GM23338 (cell line): ENCODE measurements at regions not wholly inside any gene's neighbourhood (a gene's known extent, or its start where the extent isn't known, plus 50 kb on each side); places are given as distances from the start of the nearest gene placed in this dataset.

Source experiments
- ATAC-seq: fragments of 200-7000 bp; cut with Tn5 transposase; 3 replicates; pipeline ENCODE4 v1.9.1; 2020
- DNase-seq: peaks from one replicate; pipeline ENCODE4 v3.0.0-alpha.2; 2015; ENCODE audit warnings: low spot score
- H2AFZ ChIP-seq: fragments of 200-600 bp; sonication (generic); 2 replicates; pipeline ENCODE4 v1.8.0; 2016; ENCODE audit warnings: antibody characterized with exemption, mild to moderate bottlenecking, moderate library complexity
- H3F3A ChIP-seq: fragments of 200-600 bp; sonication (generic); replicated peaks from 2 replicates; pipeline ENCODE4 v1.8.0; 2017; ENCODE audit warnings: antibody characterized with exemption, mixed run types, low read depth
- H3K27ac ChIP-seq: fragments of 200-600 bp; sonication (generic); 2 replicates; pipeline ENCODE4 v1.6.1; 2016; ENCODE audit warnings: low read depth
- H3K27me3 ChIP-seq: fragments of 200-600 bp; sonication (generic); 2 replicates; pipeline ENCODE4 v1.8.0; 2016; ENCODE audit warnings: mild to moderate bottlenecking, mixed run types, moderate library complexity; ENCODE audit not compliant: insufficient read depth
- H3K36me3 ChIP-seq: fragments of 200-600 bp; sonication (generic); 2 replicates; pipeline ENCODE4 v1.8.0; 2016; ENCODE audit warnings: mild to moderate bottlenecking; ENCODE audit not compliant: insufficient read depth
- H3K4me1 ChIP-seq: fragments of 200-600 bp; sonication (generic); 2 replicates; pipeline ENCODE4 v1.8.0; 2016; ENCODE audit warnings: mild to moderate bottlenecking, moderate library complexity; ENCODE audit not compliant: insufficient read depth
- H3K4me2 ChIP-seq: fragments of 200-600 bp; sonication (generic); 2 replicates; pipeline ENCODE4 v1.7.1; 2017; ENCODE audit warnings: mixed run types
- H3K4me3 ChIP-seq: fragments of 200-600 bp; sonication (generic); 2 replicates; pipeline ENCODE4 v1.6.1; 2016; ENCODE audit warnings: mixed run types
- H3K79me2 ChIP-seq: fragments of 200-600 bp; sonication (generic); replicated peaks from 2 replicates; pipeline ENCODE4 v1.8.0; 2017; ENCODE audit warnings: mild to moderate bottlenecking; ENCODE audit not compliant: insufficient read depth
- H3K9me2 ChIP-seq: fragments of 200-600 bp; sonication (generic); 2 replicates; pipeline ENCODE4 v1.8.0; 2017; ENCODE audit not compliant: insufficient read depth
- H4K20me1 ChIP-seq: fragments of 200-600 bp; sonication (generic); replicated peaks from 2 replicates; pipeline ENCODE4 v1.8.0; 2017; ENCODE audit warnings: mild to moderate bottlenecking; ENCODE audit not compliant: insufficient read depth
- H3K27ac Mint-ChIP-seq: 2 replicates; pipeline ENCODE4 v1.8.0; 2020; ENCODE audit warnings: inconsistent platforms, mild to moderate bottlenecking, moderate library complexity, mixed read lengths
- H3K27me3 Mint-ChIP-seq: 3 replicates; pipeline ENCODE4 v1.8.0; 2022; ENCODE audit warnings: low read depth, mild to moderate bottlenecking, moderate library complexity, mixed read lengths, inconsistent platforms; ENCODE audit not compliant: insufficient read depth, poor library complexity
- H3K36me3 Mint-ChIP-seq: 3 replicates; pipeline ENCODE4 v1.8.0; 2021; ENCODE audit warnings: low read depth, mild to moderate bottlenecking, inconsistent platforms, moderate library complexity, mixed read lengths
- H3K4me1 Mint-ChIP-seq: 3 replicates; pipeline ENCODE4 v1.8.0; 2020; ENCODE audit warnings: mild to moderate bottlenecking, inconsistent platforms, mixed read lengths
- H3K4me3 Mint-ChIP-seq: 3 replicates; pipeline ENCODE4 v1.8.0; 2021; ENCODE audit warnings: moderate library complexity, mild to moderate bottlenecking, inconsistent platforms, mixed read lengths
- H3K9me3 Mint-ChIP-seq: 3 replicates; pipeline ENCODE4 v1.8.0; 2020; ENCODE audit warnings: moderate library complexity, mild to moderate bottlenecking, inconsistent platforms, mixed read lengths
- CREB1 ChIP-seq: fragments of 250-450 bp; sonication (Bioruptor Pico); IDR thresholded peaks from 2 replicates; pipeline ENCODE4 v1.5.0; 2020; ENCODE audit warnings: low read depth, mild to moderate bottlenecking, moderate library complexity
- EZH2 ChIP-seq: fragments of 200-600 bp; sonication (generic); IDR thresholded peaks from one replicate; pipeline ENCODE4 v1.8.0; 2017; ENCODE audit warnings: antibody characterized with exemption, mild to moderate bottlenecking, low read depth; ENCODE audit not compliant: unreplicated experiment
- EZH2phosphoT487 ChIP-seq: fragments of 200-600 bp; sonication (generic); IDR thresholded peaks from one replicate; pipeline ENCODE4 v1.8.1; 2018; ENCODE audit warnings: antibody characterized with exemption; ENCODE audit not compliant: unreplicated experiment
- JUNB ChIP-seq: IDR thresholded peaks from one replicate; pipeline ENCODE4 v1.6.1; 2016; ENCODE audit warnings: antibody characterized with exemption; ENCODE audit not compliant: unreplicated experiment
- NANOG ChIP-seq: IDR thresholded peaks from 2 replicates; pipeline ENCODE4 v1.6.1; 2016; ENCODE audit warnings: antibody characterized with exemption, borderline replicate concordance
- POLR2AphosphoS5 ChIP-seq: IDR thresholded peaks from 2 replicates; pipeline ENCODE4 v1.6.1; 2016; ENCODE audit warnings: antibody characterized with exemption, low read depth
- REST ChIP-seq: IDR thresholded peaks from one replicate; pipeline ENCODE4 v1.6.1; 2018; ENCODE audit warnings: antibody characterized with exemption; ENCODE audit not compliant: unreplicated experiment
- STAT1 ChIP-seq: IDR thresholded peaks from one replicate; pipeline ENCODE4 v1.6.1; 2016; ENCODE audit warnings: antibody characterized with exemption; ENCODE audit not compliant: unreplicated experiment
- ZNF114 ChIP-seq: fragments of 250-450 bp; sonication (Bioruptor Pico); IDR thresholded peaks from 2 replicates; pipeline ENCODE4 v1.5.0; 2020; ENCODE audit warnings: mild to moderate bottlenecking, moderate library complexity
- ZNF331 ChIP-seq: fragments of 250-450 bp; sonication (Bioruptor Pico); IDR thresholded peaks from 2 replicates; pipeline ENCODE4 v1.5.0; 2020; ENCODE audit warnings: low read depth, mild to moderate bottlenecking, moderate library complexity
- ZNF462 ChIP-seq: fragments of 250-450 bp; sonication (Bioruptor Pico); IDR thresholded peaks from 2 replicates; pipeline ENCODE4 v1.5.0; 2020; ENCODE audit warnings: mild to moderate bottlenecking, moderate library complexity
- TF ChIP-seq, protein P1 (sequence below): IDR thresholded peaks from 2 replicates; pipeline ENCODE4 v1.6.1; 2016; ENCODE audit warnings: antibody characterized with exemption
- TF ChIP-seq, protein P2 (sequence below), 2 experiments: fragments of 200-600 bp in 1 of 2; sonication (generic) in 1 of 2; conservative IDR thresholded peaks; 2 replicates each; pipeline versions ENCODE4 v1.5.1 to v1.6.1; 2016 to 2017; ENCODE audit warnings: antibody characterized with exemption in 2 of 2, low read depth in 2 of 2, mild to moderate bottlenecking in 2 of 2, moderate library complexity in 1 of 2

GRCh38 chr11:31913985-31914384 lies 102.9 kb upstream of the PAX6 start:
- Mint-ChIP-seq H3K36me3 (no peaks in the 10 kb centered on the region), H3K27ac (no peak overlapping the region), H3K27me3 (peaks cover 7% of the 10 kb centered on the region), H3K9me3 (no peaks in the 10 kb centered on the region; the same call in 2 of the 3 replicates), H3K4me1 (no peaks in the 10 kb centered on the region), H3K4me3 (no peak overlapping the region)
- Histone ChIP-seq H3K4me1 (no peaks in the 10 kb centered on the region), H3K27me3 (no peaks in the 10 kb centered on the region), H4K20me1 (no peaks in the 10 kb centered on the region), H3K4me3 (no peak overlapping the region), H3K9me2 (peaks cover 11% of the 10 kb centered on the region; the same call in 1 of the 2 replicates), H3K4me2 (no peak overlapping the region), H2AFZ (no peak overlapping the region), H3F3A (no peaks in the 10 kb centered on the region), H3K27ac (no peak overlapping the region), H3K79me2 (no peaks in the 10 kb centered on the region), H3K36me3 (no peaks in the 10 kb centered on the region)
- ATAC-seq (no peak), DNase-seq (no peak)
- TF ChIP-seq, protein P1, sequence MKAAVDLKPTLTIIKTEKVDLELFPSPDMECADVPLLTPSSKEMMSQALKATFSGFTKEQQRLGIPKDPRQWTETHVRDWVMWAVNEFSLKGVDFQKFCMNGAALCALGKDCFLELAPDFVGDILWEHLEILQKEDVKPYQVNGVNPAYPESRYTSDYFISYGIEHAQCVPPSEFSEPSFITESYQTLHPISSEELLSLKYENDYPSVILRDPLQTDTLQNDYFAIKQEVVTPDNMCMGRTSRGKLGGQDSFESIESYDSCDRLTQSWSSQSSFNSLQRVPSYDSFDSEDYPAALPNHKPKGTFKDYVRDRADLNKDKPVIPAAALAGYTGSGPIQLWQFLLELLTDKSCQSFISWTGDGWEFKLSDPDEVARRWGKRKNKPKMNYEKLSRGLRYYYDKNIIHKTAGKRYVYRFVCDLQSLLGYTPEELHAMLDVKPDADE = no peak
- no peak for TF ChIP-seq ZNF114 (CRISPR knock-in tag)
- TF ChIP-seq JUNB = no peak
- TF ChIP-seq POLR2AphosphoS5 = no peak
- no peak for TF ChIP-seq NANOG
- no peak for TF ChIP-seq CREB1 (CRISPR knock-in tag)
- TF ChIP-seq ZNF462 = no peak
- TF ChIP-seq REST = no peak
- TF ChIP-seq, protein P2, sequence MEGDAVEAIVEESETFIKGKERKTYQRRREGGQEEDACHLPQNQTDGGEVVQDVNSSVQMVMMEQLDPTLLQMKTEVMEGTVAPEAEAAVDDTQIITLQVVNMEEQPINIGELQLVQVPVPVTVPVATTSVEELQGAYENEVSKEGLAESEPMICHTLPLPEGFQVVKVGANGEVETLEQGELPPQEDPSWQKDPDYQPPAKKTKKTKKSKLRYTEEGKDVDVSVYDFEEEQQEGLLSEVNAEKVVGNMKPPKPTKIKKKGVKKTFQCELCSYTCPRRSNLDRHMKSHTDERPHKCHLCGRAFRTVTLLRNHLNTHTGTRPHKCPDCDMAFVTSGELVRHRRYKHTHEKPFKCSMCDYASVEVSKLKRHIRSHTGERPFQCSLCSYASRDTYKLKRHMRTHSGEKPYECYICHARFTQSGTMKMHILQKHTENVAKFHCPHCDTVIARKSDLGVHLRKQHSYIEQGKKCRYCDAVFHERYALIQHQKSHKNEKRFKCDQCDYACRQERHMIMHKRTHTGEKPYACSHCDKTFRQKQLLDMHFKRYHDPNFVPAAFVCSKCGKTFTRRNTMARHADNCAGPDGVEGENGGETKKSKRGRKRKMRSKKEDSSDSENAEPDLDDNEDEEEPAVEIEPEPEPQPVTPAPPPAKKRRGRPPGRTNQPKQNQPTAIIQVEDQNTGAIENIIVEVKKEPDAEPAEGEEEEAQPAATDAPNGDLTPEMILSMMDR (conservative IDR thresholded peaks at IDR 0.05; ENCODE audit: low read depth in 2 of 2) = no peak
- TF ChIP-seq EZH2 = no peak
- TF ChIP-seq ZNF331 (CRISPR knock-in tag) = no peak
- no peak for TF ChIP-seq EZH2phosphoT487
- TF ChIP-seq STAT1 = no peak
